ENCODE measurements at regions not wholly inside any gene's neighbourhood (a gene's known extent, or its start where the extent isn't known, plus 50 kb on each side); places are given as distances from the start of the nearest gene placed in this dataset.
"Not testable (repeated sequence)": the region's sequence is repeated elsewhere in the genome, so short reads cannot be mapped to it uniquely, and the experiment has no call there.

DNA sequence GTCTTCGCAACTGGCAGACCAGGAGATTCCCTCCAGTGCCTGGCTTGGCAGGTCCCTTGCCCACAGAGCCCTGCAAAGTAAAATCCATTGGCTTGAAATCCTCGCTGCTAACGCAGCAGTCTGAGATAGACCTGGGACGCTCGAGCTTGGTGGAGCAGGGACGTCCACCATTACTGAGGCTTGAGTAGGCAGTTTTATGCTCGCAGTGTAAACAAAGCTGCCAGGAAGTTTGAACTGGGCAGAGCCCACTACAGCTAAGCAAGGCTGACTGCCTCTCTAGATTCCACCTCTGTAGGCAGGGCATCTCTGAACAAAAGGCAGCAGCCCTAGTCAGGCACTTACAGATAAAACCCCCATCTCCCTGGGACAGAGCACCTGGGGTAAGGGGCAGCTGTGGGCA, 205.0 kb upstream of the MME start:
- Histone ChIP-seq H3K4me3 (ENCODE audit: low read depth, low read length) (no peak overlapping the region), H3K9ac (no peak overlapping the region), H3K9me3 (ENCODE audit: control insufficient read depth, low read length) (no peaks in the 10 kb centered on the region), H3K4me1 (no peaks in the 10 kb centered on the region), H3K4me2 (ENCODE audit: low read length) (no peak overlapping the region), H3K79me2 (no peaks in the 10 kb centered on the region), H3K27me3 (ENCODE audit: control insufficient read depth, insufficient read depth, low read length) (no peaks in the 10 kb centered on the region), H3K27ac (no peak overlapping the region), H2AFZ (no peak overlapping the region), H3K36me3 (ENCODE audit: control insufficient read depth, insufficient read depth, low read length) (no peaks in the 10 kb centered on the region)
- TF ChIP-seq, protein P1, sequence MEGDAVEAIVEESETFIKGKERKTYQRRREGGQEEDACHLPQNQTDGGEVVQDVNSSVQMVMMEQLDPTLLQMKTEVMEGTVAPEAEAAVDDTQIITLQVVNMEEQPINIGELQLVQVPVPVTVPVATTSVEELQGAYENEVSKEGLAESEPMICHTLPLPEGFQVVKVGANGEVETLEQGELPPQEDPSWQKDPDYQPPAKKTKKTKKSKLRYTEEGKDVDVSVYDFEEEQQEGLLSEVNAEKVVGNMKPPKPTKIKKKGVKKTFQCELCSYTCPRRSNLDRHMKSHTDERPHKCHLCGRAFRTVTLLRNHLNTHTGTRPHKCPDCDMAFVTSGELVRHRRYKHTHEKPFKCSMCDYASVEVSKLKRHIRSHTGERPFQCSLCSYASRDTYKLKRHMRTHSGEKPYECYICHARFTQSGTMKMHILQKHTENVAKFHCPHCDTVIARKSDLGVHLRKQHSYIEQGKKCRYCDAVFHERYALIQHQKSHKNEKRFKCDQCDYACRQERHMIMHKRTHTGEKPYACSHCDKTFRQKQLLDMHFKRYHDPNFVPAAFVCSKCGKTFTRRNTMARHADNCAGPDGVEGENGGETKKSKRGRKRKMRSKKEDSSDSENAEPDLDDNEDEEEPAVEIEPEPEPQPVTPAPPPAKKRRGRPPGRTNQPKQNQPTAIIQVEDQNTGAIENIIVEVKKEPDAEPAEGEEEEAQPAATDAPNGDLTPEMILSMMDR (IDR thresholded peaks at IDR 0.05), result no peak

DNA sequence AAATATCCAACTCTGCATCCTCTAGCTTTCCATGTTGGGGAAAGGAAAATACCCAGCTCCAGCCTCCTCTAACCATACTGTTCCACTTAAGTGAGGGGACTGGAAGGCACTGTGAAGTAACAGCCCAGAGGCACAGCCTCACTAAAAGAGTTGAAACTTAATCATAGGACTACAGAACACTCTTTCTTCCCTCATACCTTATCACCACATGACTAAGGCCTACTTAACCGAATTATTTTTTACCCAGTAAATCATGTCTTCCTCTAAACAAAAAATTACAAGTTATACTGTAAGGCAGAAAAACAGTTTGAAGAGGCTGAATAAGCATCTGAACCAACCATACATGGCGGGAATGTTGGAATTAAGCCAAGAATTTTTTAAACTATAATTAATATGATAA, 207.4 kb upstream of the MME start:
- Histone ChIP-seq H3K9ac (no peak overlapping the region), H3K4me3 (ENCODE audit: low read depth, low read length) (no peak overlapping the region), H3K36me3 (ENCODE audit: control insufficient read depth, insufficient read depth, low read length) (no peaks in the 10 kb centered on the region), H3K27me3 (ENCODE audit: control insufficient read depth, insufficient read depth, low read length) (no peaks in the 10 kb centered on the region), H3K27ac (no peak overlapping the region), H3K79me2 (no peaks in the 10 kb centered on the region), H3K9me3 (ENCODE audit: control insufficient read depth, low read length) (no peaks in the 10 kb centered on the region), H3K4me1 (no peaks in the 10 kb centered on the region), H3K4me2 (ENCODE audit: low read length) (no peak overlapping the region), H2AFZ (no peak overlapping the region)
- TF ChIP-seq, protein P1 (IDR thresholded peaks at IDR 0.05), result no peak

DNA sequence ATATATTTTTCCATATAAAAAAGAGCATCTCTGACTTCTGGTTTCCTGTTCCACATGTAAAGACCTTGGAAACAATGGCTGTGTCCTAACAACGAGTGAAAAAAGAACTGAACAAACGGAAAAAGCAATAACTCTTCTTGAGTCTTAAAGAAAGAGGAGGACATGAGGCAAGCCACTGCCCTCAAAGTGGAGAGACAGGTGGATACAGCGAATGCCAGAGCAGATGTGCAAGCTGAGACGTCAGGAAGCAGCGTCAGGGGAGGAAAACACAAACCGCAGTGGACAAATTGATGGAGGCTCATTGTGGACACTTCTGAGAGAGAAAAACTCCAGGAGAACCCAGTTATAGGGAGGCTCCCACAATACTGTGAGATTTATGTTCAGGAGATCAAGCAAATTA, 208.0 kb upstream of the MME start:
- Histone ChIP-seq H3K4me1 (no peaks in the 10 kb centered on the region), H3K9ac (no peak overlapping the region), H3K4me3 (ENCODE audit: low read depth, low read length) (no peak overlapping the region), H3K36me3 (ENCODE audit: control insufficient read depth, insufficient read depth, low read length) (no peaks in the 10 kb centered on the region), H2AFZ (no peak overlapping the region), H3K4me2 (ENCODE audit: low read length) (no peak overlapping the region), H3K27me3 (ENCODE audit: control insufficient read depth, insufficient read depth, low read length) (no peaks in the 10 kb centered on the region), H3K27ac (no peak overlapping the region), H3K9me3 (ENCODE audit: control insufficient read depth, low read length) (no peaks in the 10 kb centered on the region), H3K79me2 (no peaks in the 10 kb centered on the region)
- TF ChIP-seq, protein P1 (IDR thresholded peaks at IDR 0.05), result no peak

DNA sequence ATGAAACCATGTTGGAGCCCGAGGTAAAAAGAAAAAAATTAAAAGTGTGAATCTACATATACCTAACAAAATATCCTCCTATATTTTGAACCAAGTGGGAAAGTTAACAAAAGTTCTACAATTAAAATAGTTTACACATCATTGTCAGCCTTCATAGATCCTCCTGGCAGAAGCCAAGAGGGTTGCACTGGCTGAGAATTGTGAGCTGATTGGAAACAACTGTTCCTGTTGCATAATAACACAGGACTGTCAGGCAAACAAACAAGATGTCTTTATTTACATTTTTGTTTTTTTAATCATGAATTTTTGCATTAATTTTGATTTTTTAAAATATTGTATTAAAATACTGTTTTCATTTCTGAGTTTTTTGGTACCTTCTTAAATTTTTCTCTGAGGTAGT, 215.2 kb upstream of the MME start:
- Histone ChIP-seq H2AFZ (no peak overlapping the region), H3K79me2 (no peaks in the 10 kb centered on the region), H3K9ac (no peak overlapping the region), H3K36me3 (ENCODE audit: control insufficient read depth, insufficient read depth, low read length) (no peaks in the 10 kb centered on the region), H3K9me3 (ENCODE audit: control insufficient read depth, low read length) (no peaks in the 10 kb centered on the region), H3K4me1 (no peaks in the 10 kb centered on the region), H3K4me3 (ENCODE audit: low read depth, low read length) (no peak overlapping the region), H3K27ac (no peak overlapping the region), H3K4me2 (ENCODE audit: low read length) (no peak overlapping the region), H3K27me3 (ENCODE audit: control insufficient read depth, insufficient read depth, low read length) (no peaks in the 10 kb centered on the region)
- TF ChIP-seq, protein P1 (IDR thresholded peaks at IDR 0.05), result no peak

DNA sequence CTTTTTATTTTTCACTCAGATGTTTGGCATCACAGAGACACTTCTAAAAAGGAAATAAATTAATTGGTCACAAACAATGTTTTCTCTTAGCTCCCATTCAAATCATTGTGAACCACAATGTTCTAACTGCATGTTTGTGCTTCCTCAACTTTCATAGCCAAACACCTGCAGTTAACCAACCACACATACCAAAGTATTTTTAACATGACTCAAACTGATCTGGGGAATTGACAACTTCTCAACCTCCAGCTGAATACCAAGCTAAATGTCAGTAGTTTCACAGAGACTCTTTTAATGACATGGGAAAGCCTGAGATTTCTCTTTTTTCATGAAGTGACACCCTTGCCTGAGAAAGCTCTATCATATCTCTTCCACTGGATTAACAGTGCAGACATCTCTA, 217.9 kb upstream of the MME start:
- H3K79me2 ChIP-seq, result no peaks in the 10 kb centered on the region
- H3K4me3 ChIP-seq (ENCODE audit: low read depth, low read length), result no peak overlapping the region
- no peak overlapping the region for H3K9ac ChIP-seq
- H2AFZ ChIP-seq, result no peak overlapping the region
- H3K27me3 ChIP-seq (ENCODE audit: control insufficient read depth, insufficient read depth, low read length), result no peaks in the 10 kb centered on the region
- TF ChIP-seq, protein P1 (IDR thresholded peaks at IDR 0.05), result no peak
- no peaks in the 10 kb centered on the region for H3K4me1 ChIP-seq
- no peak overlapping the region for H3K4me2 ChIP-seq (ENCODE audit: low read length)
- no peak overlapping the region for H3K27ac ChIP-seq
- no peaks in the 10 kb centered on the region for H3K9me3 ChIP-seq (ENCODE audit: control insufficient read depth, low read length)
- no peaks in the 10 kb centered on the region for H3K36me3 ChIP-seq (ENCODE audit: control insufficient read depth, insufficient read depth, low read length)

DNA sequence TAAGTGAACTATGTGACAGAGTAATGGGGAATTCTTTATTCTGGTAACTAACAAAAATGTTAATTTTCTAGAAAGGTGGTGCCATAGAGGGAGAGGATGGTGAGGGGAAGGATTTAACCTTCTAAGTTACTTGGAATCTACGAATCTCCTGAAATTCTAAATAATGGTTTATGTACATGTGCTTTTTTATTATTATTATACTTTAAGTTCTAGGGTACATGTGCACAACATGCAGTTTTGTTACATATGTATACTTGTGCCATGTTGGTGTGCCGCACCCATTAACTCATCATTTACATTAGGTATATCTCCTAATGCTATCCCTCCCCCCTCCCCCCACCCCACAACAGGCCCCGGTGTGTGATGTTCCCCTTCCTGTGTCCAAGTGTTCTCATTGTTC, 227.1 kb upstream of the MME start:
- H3K4me2 ChIP-seq (ENCODE audit: low read length); H3K9ac ChIP-seq; H3K36me3 ChIP-seq (ENCODE audit: control insufficient read depth, insufficient read depth, low read length); H3K27ac ChIP-seq; H3K79me2 ChIP-seq; H3K27me3 ChIP-seq (ENCODE audit: control insufficient read depth, insufficient read depth, low read length); H3K4me3 ChIP-seq (ENCODE audit: low read depth, low read length); H2AFZ ChIP-seq; H3K4me1 ChIP-seq; H3K9me3 ChIP-seq (ENCODE audit: control insufficient read depth, low read length): not testable (repeated sequence)

Data from parathyroid adenoma (tissue), 2 donors.